Karpas-422 (cell line): ENCODE measurements at regions not wholly inside any gene's neighbourhood (a gene's known extent, or its start where the extent isn't known, plus 50 kb on each side); places are given as distances from the start of the nearest gene placed in this dataset.

Source experiments
- DNase-seq: peaks from one replicate; pipeline ENCODE4 v3.0.0-alpha.2; 2015
- H2AFZ ChIP-seq: fragments of 200-600 bp; sonication (generic); 2 replicates; pipeline ENCODE4 v1.6.1; 2014; ENCODE audit warnings: antibody characterized with exemption, low read length, mixed read lengths
- H3K27ac ChIP-seq: fragments of 200-600 bp; sonication (generic); 2 replicates; pipeline ENCODE4 v1.5.1; 2014; ENCODE audit warnings: mild to moderate bottlenecking, low read length, moderate library complexity
- H3K27me3 ChIP-seq: fragments of 200-600 bp; sonication (generic); 2 replicates; pipeline ENCODE4 v1.6.1; 2014; ENCODE audit warnings: low read length, mixed read lengths
- H3K36me3 ChIP-seq: fragments of 200-600 bp; sonication (generic); 2 replicates; pipeline ENCODE4 v1.6.1; 2014; ENCODE audit warnings: low read length, mixed read lengths; ENCODE audit not compliant: insufficient read depth
- H3K4me1 ChIP-seq: fragments of 200-600 bp; sonication (generic); 2 replicates; pipeline ENCODE4 v1.6.1; 2014; ENCODE audit warnings: mild to moderate bottlenecking, low read length, mixed read lengths
- H3K4me2 ChIP-seq: fragments of 200-600 bp; sonication (generic); 2 replicates; pipeline ENCODE4 v1.6.1; 2014; ENCODE audit warnings: low read length, low read depth, mild to moderate bottlenecking; ENCODE audit not compliant: poor library complexity, severe bottlenecking
- H3K4me3 ChIP-seq: fragments of 200-600 bp; sonication (generic); 2 replicates; pipeline ENCODE4 v1.5.1; 2014; ENCODE audit warnings: mild to moderate bottlenecking, antibody characterized with exemption, low read length, mixed read lengths
- H3K79me2 ChIP-seq: fragments of 200-600 bp; sonication (generic); 2 replicates; pipeline ENCODE4 v1.6.1; 2014; ENCODE audit warnings: mild to moderate bottlenecking, low read length, mixed read lengths
- H3K9ac ChIP-seq: fragments of 200-600 bp; sonication (generic); 2 replicates; pipeline ENCODE4 v1.6.0; 2014; ENCODE audit warnings: low read length
- H3K9me2 ChIP-seq: fragments of 200-600 bp; sonication (generic), shearing (Covaris generic); replicated peaks from 2 replicates; pipeline ENCODE4 v1.6.0; 2014; ENCODE audit warnings: mild to moderate bottlenecking, low read length, moderate library complexity; ENCODE audit not compliant: insufficient read depth
- H3K9me3 ChIP-seq: fragments of 300-700, 200-600 bp; sonication (generic); 2 replicates; pipeline ENCODE4 v1.6.1; 2014; ENCODE audit warnings: low read length, mixed read lengths
- H4K20me1 ChIP-seq: fragments of 200-600 bp; sonication (generic); 2 replicates; pipeline ENCODE4 v1.6.1; 2014; ENCODE audit warnings: mild to moderate bottlenecking, antibody characterized with exemption, low read length, low read depth; ENCODE audit not compliant: insufficient read depth

DNA sequence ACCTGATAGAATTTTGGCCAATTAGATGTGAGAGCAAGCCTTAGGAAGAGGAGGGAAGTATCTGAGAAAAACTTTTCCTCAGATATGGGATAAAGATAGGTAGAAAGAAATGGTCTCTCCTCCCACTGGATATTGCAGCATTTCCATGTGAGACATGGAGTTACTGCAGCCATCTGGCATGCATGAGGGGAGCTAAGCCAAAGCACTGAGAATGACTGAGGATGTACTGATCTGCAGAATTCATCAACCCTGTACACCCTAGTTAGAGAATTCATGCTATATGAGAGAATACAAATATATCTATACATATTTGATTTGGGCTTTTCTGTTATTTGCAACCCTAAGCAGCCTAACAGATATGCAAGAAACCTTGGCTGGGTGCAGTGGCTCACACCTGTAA, 52.5 kb upstream of the RPL34 start:
- Histone ChIP-seq H3K9me3 (no peaks in the 10 kb centered on the region), H3K9ac (no peak overlapping the region), H3K36me3 (no peaks in the 10 kb centered on the region), H3K27me3 (no peaks in the 10 kb centered on the region), H2AFZ (no peak overlapping the region), H3K4me2 (no peak overlapping the region), H3K4me3 (no peak overlapping the region), H3K4me1 (no peaks in the 10 kb centered on the region), H3K79me2 (no peaks in the 10 kb centered on the region), H3K27ac (no peak overlapping the region), H4K20me1 (no peaks in the 10 kb centered on the region), H3K9me2 (no peaks in the 10 kb centered on the region)
- no peak for DNase-seq

GRCh38 chr4:108561116-108561515, 59.3 kb upstream of the RPL34 start:
- Histone ChIP-seq H3K27me3 (no peaks in the 10 kb centered on the region), H3K4me2 (no peak overlapping the region), H3K79me2 (no peaks in the 10 kb centered on the region), H3K4me3 (no peak overlapping the region), H3K9ac (no peak overlapping the region), H3K4me1 (no peaks in the 10 kb centered on the region), H3K9me3 (no peaks in the 10 kb centered on the region), H2AFZ (no peak overlapping the region), H3K9me2 (no peaks in the 10 kb centered on the region), H4K20me1 (no peaks in the 10 kb centered on the region), H3K27ac (no peak overlapping the region), H3K36me3 (no peaks in the 10 kb centered on the region)
- DNase-seq = no peak

GRCh38 chr4:108560616-108561015, 59.8 kb upstream of the RPL34 start:
- no peak overlapping the region for H3K4me3 ChIP-seq
- no peaks in the 10 kb centered on the region for H3K9me2 ChIP-seq
- no peaks in the 10 kb centered on the region for H4K20me1 ChIP-seq
- no peak overlapping the region for H3K4me2 ChIP-seq
- H3K27ac ChIP-seq = no peak overlapping the region
- H3K4me1 ChIP-seq = no peaks in the 10 kb centered on the region
- H3K9ac ChIP-seq = no peak overlapping the region
- no peak overlapping the region for H2AFZ ChIP-seq
- H3K9me3 ChIP-seq = no peaks in the 10 kb centered on the region
- no peaks in the 10 kb centered on the region for H3K36me3 ChIP-seq
- DNase-seq = no peak
- no peaks in the 10 kb centered on the region for H3K79me2 ChIP-seq
- no peaks in the 10 kb centered on the region for H3K27me3 ChIP-seq

DNA sequence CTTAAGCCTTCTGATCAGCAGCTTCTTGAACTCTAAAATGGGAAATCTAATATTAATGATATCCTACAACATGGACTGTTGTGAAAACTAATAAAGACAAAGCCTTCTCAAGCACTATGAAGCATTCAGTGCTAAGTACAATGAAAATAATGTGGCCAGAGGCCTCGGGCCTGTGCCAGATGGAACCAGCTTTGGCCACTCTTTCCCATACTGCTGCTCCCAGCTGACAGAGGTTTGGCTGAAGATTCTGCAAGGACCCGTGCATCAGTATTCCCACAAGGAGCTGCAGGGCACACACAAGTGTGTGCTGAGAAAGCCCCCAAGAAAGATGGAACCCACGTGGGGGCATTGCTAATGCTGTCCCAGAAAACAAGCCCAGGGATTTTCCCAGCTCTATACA, 60.5 kb upstream of the RPL34 start:
- Histone ChIP-seq H3K4me3 (no peak overlapping the region), H3K79me2 (no peaks in the 10 kb centered on the region), H3K27ac (no peak overlapping the region), H3K9me3 (no peaks in the 10 kb centered on the region), H3K4me2 (no peak overlapping the region), H3K36me3 (no peaks in the 10 kb centered on the region), H3K27me3 (no peaks in the 10 kb centered on the region), H2AFZ (no peak overlapping the region), H3K4me1 (no peaks in the 10 kb centered on the region), H3K9ac (no peak overlapping the region), H3K9me2 (no peaks in the 10 kb centered on the region), H4K20me1 (no peaks in the 10 kb centered on the region)
- no peak for DNase-seq

- H3K4me3 ChIP-seq = no peak overlapping the region
- no peaks in the 10 kb centered on the region for H3K27me3 ChIP-seq
- no peaks in the 10 kb centered on the region for H3K4me1 ChIP-seq
- no peaks in the 10 kb centered on the region for H3K36me3 ChIP-seq
- H3K4me2 ChIP-seq = no peak overlapping the region
- H3K9me2 ChIP-seq = no peaks in the 10 kb centered on the region
- no peaks in the 10 kb centered on the region for H3K9me3 ChIP-seq
- no peaks in the 10 kb centered on the region for H4K20me1 ChIP-seq
- H2AFZ ChIP-seq = no peak overlapping the region
- no peak overlapping the region for H3K9ac ChIP-seq
- no peak overlapping the region for H3K27ac ChIP-seq
- H3K79me2 ChIP-seq = no peaks in the 10 kb centered on the region
- DNase-seq = no peak
Observed at GRCh38 chr4:108559068-108559793, 61.1 kb upstream of the RPL34 start.

DNA sequence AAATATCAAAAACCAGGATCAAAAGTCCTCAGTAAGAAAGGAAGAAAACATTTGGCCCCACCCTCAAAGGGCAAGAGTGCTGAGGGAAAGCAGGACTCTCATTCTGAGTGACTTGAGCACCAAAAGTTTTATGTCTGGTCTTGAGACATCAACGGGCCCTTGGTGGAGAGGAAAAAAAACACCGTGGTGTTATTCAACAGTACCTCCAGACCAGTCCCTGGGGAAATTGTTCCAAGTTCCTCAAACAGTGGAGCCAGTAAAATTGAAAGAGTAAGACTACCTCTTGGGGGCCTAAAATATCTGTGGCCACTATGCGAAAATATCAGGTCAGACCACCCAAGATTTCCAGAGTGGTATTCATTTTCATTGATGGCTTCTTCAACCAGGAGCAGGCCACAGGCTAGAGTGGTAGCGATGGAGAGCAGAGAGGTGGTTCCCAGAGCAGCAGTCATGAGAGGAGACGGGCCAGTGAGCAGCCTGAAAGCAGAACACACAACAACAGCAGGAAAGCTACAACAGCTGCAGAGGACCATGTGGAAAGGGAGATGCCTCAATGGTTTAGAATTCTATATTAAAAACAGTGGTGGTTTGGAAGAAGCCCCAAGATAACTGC, 63.7 kb upstream of the RPL34 start:
- Histone ChIP-seq H3K4me2 (no peak overlapping the region), H3K9ac (no peak overlapping the region), H2AFZ (no peak overlapping the region), H4K20me1 (no peaks in the 10 kb centered on the region), H3K9me3 (no peaks in the 10 kb centered on the region), H3K4me1 (no peaks in the 10 kb centered on the region), H3K9me2 (no peaks in the 10 kb centered on the region), H3K36me3 (no peaks in the 10 kb centered on the region), H3K27me3 (no peaks in the 10 kb centered on the region), H3K27ac (no peak overlapping the region), H3K79me2 (no peaks in the 10 kb centered on the region), H3K4me3 (no peak overlapping the region)
- DNase-seq = no peak

GRCh38 chr4:108556166-108556565, 64.2 kb upstream of the RPL34 start:
- Histone ChIP-seq H3K4me2 (no peak overlapping the region), H2AFZ (no peak overlapping the region), H3K9me3 (no peaks in the 10 kb centered on the region), H3K27ac (no peak overlapping the region), H3K36me3 (no peaks in the 10 kb centered on the region), H3K4me1 (no peaks in the 10 kb centered on the region), H4K20me1 (no peaks in the 10 kb centered on the region), H3K9ac (no peak overlapping the region), H3K27me3 (no peaks in the 10 kb centered on the region), H3K9me2 (no peaks in the 10 kb centered on the region), H3K4me3 (no peak overlapping the region), H3K79me2 (no peaks in the 10 kb centered on the region)
- DNase-seq = no peak

- no peak overlapping the region for H3K9ac ChIP-seq
Observed at GRCh38 chr4:108555701-108556100, 64.7 kb upstream of the RPL34 start.

More at GRCh38 chr4:108555701-108556100, 64.7 kb upstream of the RPL34 start:
- Histone ChIP-seq H3K4me2 (no peak overlapping the region), H3K36me3 (no peaks in the 10 kb centered on the region), H3K4me3 (no peak overlapping the region), H3K79me2 (no peaks in the 10 kb centered on the region), H3K9me3 (no peaks in the 10 kb centered on the region), H3K27me3 (no peaks in the 10 kb centered on the region), H4K20me1 (no peaks in the 10 kb centered on the region), H3K4me1 (no peaks in the 10 kb centered on the region), H3K9me2 (no peaks in the 10 kb centered on the region), H3K27ac (no peak overlapping the region), H2AFZ (no peak overlapping the region)
- no peak for DNase-seq
